T-cell (primary cell): ENCODE measurements at regions not wholly inside any gene's neighbourhood (a gene's known extent, or its start where the extent isn't known, plus 50 kb on each side); places are given as distances from the start of the nearest gene placed in this dataset.

ENCODE experiments used
- ATAC-seq, 4 experiments: fragments of 200-7000 bp in 3 of 4; fragments of 150-1000 bp in 1 of 4; cut with Tn5 transposase; replicated peaks in 1 of 4; 1 replicate in 3 of 4; 2 replicates in 1 of 4; pipeline ENCODE4 v1.10.0; 2021; ENCODE audit warnings: moderate library complexity in 3 of 4, mild to moderate bottlenecking in 2 of 4, moderate number of reproducible peaks in 1 of 4
- CTCF ChIA-PET, 2 donors: fragments of 300-600 bp; sonication (Branson Sonifier 250); formaldehyde crosslinking; loops; one replicate each; lab custom pipeline; 2022; ENCODE audit warnings: antibody characterized with exemption in 2 of 2; lab: Charles Lee
- POLR2A ChIA-PET, 2 donors: fragments of 300-600 bp; sonication (Branson Sonifier 250); formaldehyde crosslinking; loops; one replicate each; lab custom pipeline; 2022; ENCODE audit warnings: antibody characterized with exemption in 2 of 2; lab: Charles Lee
- DNase-seq, 35 experiments: peaks; one replicate each; pipeline versions ENCODE4 v3.0.0 to v3.0.0-alpha.2; 2013 to 2023
- H3K27ac ChIP-seq: one replicate; pipeline ENCODE4 v1.5.1; 2013; ENCODE audit warnings: low read length
- H3K27me3 ChIP-seq, 2 experiments: replicated peaks in 1 of 2; 1 replicate in 1 of 2; 2 replicates in 1 of 2; pipeline versions ENCODE4 v1.6.1 to v1.7.0; 2013; ENCODE audit warnings: low read length in 1 of 2, mixed read lengths in 1 of 2; ENCODE audit not compliant: control insufficient read depth in 2 of 2, insufficient read depth in 2 of 2; ENCODE audit errors: extremely low read depth in 1 of 2
- H3K36me3 ChIP-seq, 2 donors: 1 replicate in 1 of 2; 2 replicates in 1 of 2; pipeline versions ENCODE4 v1.6.1 to v1.7.0; 2013; ENCODE audit warnings: low read length in 1 of 2; ENCODE audit not compliant: control insufficient read depth in 2 of 2, insufficient read depth in 1 of 2; ENCODE audit errors: extremely low read depth in 1 of 2
- H3K4me1 ChIP-seq, 2 experiments: 1 replicate in 1 of 2; 2 replicates in 1 of 2; pipeline versions ENCODE4 v1.6.1 to v1.7.0; 2013; ENCODE audit warnings: low read length in 2 of 2, mixed read lengths in 1 of 2; ENCODE audit not compliant: insufficient read depth in 2 of 2, control insufficient read depth in 1 of 2; ENCODE audit errors: extremely low read depth in 1 of 2
- H3K4me3 ChIP-seq, 2 donors: 1 replicate in 1 of 2; 2 replicates in 1 of 2; pipeline versions ENCODE4 v1.5.1 to v1.7.0; 2013; ENCODE audit warnings: mild to moderate bottlenecking in 2 of 2, low read length in 1 of 2, moderate library complexity in 1 of 2; ENCODE audit not compliant: control insufficient read depth in 1 of 2; ENCODE audit errors: extremely low read depth in 1 of 2
- H3K9me3 ChIP-seq: 2 replicates; pipeline ENCODE4 v1.7.0; 2013
- H3K27ac Mint-ChIP-seq, 2 donors: one replicate each; pipeline ENCODE4 v1.8.0; 2020 to 2021; ENCODE audit warnings: mild to moderate bottlenecking in 2 of 2, mixed read lengths in 2 of 2
- H3K27me3 Mint-ChIP-seq, 2 donors: one replicate each; pipeline ENCODE4 v1.8.0; 2021 to 2022; ENCODE audit warnings: mixed read lengths in 2 of 2
- H3K36me3 Mint-ChIP-seq: one replicate; pipeline ENCODE4 v1.8.0; 2021; ENCODE audit warnings: mixed read lengths
- H3K4me1 Mint-ChIP-seq, 3 donors: one replicate each; pipeline ENCODE4 v1.8.0; 2020 to 2022; ENCODE audit warnings: mixed read lengths in 3 of 3, mild to moderate bottlenecking in 1 of 3
- H3K4me3 Mint-ChIP-seq, 3 donors: one replicate each; pipeline ENCODE4 v1.8.0; 2020 to 2022; ENCODE audit warnings: mild to moderate bottlenecking in 3 of 3, mixed read lengths in 3 of 3, moderate library complexity in 3 of 3
- H3K9me3 Mint-ChIP-seq, 3 donors: one replicate each; pipeline ENCODE4 v1.8.0; 2020 to 2022; ENCODE audit warnings: mixed read lengths in 3 of 3
- WGBS: methylation state at CpG from one replicate; pipeline ENCODE4 v1.1.5; 2013; ENCODE audit warnings: missing lambda C conversion rate; ENCODE audit not compliant: insufficient coverage; 5-methylcytosine and 5-hydroxymethylcytosine counted together

DNA sequence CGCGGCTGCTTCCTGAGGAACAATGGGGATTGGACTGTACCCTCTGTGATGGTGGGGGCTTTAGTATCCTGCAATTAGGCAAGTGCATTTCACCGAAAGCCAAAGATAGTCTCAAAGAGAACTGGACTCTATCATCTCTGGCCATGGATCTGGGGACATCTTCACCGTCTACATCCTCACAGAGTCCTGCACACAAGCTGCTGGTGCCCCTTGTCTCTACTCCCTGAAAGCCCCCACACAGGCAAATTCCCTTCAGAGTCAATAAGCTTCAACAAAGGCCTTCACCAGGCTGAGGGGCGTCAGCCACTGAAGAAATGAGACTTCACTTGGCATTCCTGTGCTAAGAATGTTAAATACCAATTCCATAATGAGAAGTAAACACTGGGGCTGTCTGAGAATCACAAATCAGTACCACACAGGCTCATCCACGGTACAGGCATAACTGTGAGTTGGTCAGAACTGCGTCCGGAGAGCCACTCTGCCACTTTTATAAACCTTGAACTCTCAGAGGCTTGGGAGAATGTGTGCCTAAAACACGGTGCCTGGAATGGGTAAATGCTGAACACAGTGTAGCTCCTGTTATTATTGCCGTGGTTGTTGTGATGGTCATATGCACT, 432.7 kb downstream of the ZNF521 start:
- ChIA-PET CTCF (no interaction called here), POLR2A (no interaction called here)
- Histone ChIP-seq H3K9me3 (no peaks in the 10 kb centered on the region), H3K36me3 (no peaks in the 10 kb centered on the region), H3K27me3 (peaks cover 0 to 5% of the 10 kb centered on the region in 2 experiments), H3K4me1 (no peaks in the 10 kb centered on the region), H3K27ac (no peak overlapping the region), H3K4me3 (no peak overlapping the region)
- DNase-seq (no peak), ATAC-seq (no peak)
- Mint-ChIP-seq H3K27ac (no peak overlapping the region), H3K4me1 (no peaks in the 10 kb centered on the region), H3K27me3 (peaks cover 0 to 4% of the 10 kb centered on the region in 2 donors), H3K4me3 (no peak overlapping the region), H3K36me3 (no peaks in the 10 kb centered on the region), H3K9me3 (no peaks in the 10 kb centered on the region)
- WGBS, result 77% methylated on average over 4 of the region's 10 CpGs

DNA sequence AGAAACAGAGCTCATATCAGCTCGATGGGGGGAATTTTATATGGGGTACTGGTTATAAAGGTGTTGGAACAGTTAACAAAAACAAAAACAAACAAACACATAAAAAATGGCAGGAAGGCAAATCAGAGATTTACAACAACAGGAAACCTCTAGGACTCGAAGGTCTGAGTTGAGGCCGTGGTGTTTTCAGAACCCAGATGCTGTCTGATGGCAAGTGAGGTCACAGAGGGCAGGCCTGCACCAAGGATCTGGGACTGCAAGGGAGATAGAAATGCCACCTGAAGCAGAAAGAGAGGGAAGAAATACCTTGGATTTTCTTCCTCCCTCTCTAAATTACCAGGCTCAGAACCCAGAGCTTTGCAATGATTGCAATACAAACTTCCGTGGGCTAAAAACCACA, 429.5 kb downstream of the ZNF521 start:
- Mint-ChIP-seq H3K9me3 (no peaks in the 10 kb centered on the region), H3K36me3 (no peaks in the 10 kb centered on the region), H3K4me3 (no peak overlapping the region), H3K4me1 (no peaks in the 10 kb centered on the region), H3K27ac (no peak overlapping the region), H3K27me3 (peaks cover 0 to 3% of the 10 kb centered on the region in 2 donors)
- Histone ChIP-seq H3K4me3 (no peak overlapping the region), H3K36me3 (no peaks in the 10 kb centered on the region), H3K27ac (no peak overlapping the region), H3K4me1 (no peaks in the 10 kb centered on the region), H3K9me3 (no peaks in the 10 kb centered on the region), H3K27me3 (peaks cover 0 to 3% of the 10 kb centered on the region in 2 experiments)
- ChIA-PET CTCF (no interaction called here), POLR2A (no interaction called here)
- WGBS, result no CpG with 5 or more reads among the region's 4 CpGs
- ATAC-seq, result no peak
- no peak for DNase-seq

DNA sequence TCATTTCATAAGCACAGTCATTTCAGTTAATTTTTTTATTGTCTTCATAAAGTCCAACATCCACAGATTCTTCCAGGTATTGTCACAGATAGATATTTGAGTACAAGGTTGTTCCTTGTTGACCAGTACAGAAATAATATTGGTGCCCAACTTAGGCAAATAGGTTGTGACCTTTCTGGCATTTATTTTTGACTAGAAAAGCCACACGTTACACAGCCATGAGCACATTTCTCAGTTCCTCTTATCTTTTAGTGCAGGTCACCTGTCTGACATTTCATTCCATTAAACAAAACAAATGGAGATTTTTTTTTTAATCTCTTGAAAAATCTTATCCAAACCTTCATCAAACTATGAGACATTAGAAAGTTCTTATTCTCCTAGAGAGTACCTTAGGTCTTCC, 428.8 kb downstream of the ZNF521 start:
- Mint-ChIP-seq H3K36me3 (no peaks in the 10 kb centered on the region), H3K27ac (no peak overlapping the region), H3K4me3 (no peak overlapping the region), H3K9me3 (no peaks in the 10 kb centered on the region), H3K4me1 (no peaks in the 10 kb centered on the region), H3K27me3 (peaks cover 0 to 3% of the 10 kb centered on the region in 2 donors)
- Histone ChIP-seq H3K4me3 (no peak overlapping the region), H3K27me3 (no peaks in the 10 kb centered on the region), H3K36me3 (no peaks in the 10 kb centered on the region), H3K4me1 (no peaks in the 10 kb centered on the region), H3K9me3 (no peaks in the 10 kb centered on the region), H3K27ac (no peak overlapping the region)
- no peak for ATAC-seq
- no peak for DNase-seq
- POLR2A ChIA-PET, result no interaction called here
- CTCF ChIA-PET, result no interaction called here
- WGBS, result no CpG with 5 or more reads among the region's 1 CpG

DNA sequence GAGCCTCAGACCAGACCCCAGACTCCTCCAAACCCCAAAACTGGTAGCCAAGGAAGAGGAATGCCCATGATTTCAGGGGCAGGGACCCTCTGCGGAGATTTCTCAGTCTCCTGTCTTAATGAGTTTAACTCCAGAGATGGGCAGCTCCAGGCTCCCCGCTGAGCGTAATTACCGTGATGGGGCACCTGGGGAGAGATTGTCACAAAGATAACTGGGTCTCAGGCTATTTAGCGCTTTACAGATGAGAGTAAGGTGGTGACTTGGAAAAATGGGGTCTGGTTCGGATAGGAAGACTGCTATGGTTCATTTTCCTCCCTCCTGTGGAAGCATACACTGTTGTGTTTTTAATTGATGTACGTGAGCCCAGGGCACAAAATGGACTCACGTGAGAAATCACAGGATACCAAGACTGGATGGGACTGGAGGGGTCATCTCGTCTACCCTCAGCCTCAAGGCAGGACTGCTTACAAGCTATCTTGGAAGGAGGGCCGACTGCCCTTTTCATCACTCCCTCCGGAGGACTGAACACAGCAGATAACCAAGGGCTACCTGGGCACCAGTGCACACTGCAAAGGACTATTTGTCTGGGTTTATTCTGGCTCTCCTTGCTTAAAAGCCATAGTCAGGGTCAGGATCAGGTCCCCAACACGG, 427.8 kb downstream of the ZNF521 start:
- ChIA-PET POLR2A (no interaction called here), CTCF (no interaction called here)
- 83% methylated on average over 6 of the region's 12 CpGs for WGBS
- Mint-ChIP-seq H3K27ac (no peak overlapping the region), H3K9me3 (no peaks in the 10 kb centered on the region), H3K4me1 (peaks cover 0 to 3% (median 0%) of the 10 kb centered on the region in 3 donors), H3K4me3 (no peak overlapping the region), H3K27me3 (peaks cover 0 to 3% of the 10 kb centered on the region in 2 donors), H3K36me3 (no peaks in the 10 kb centered on the region)
- Histone ChIP-seq H3K27ac (no peak overlapping the region), H3K36me3 (no peaks in the 10 kb centered on the region), H3K9me3 (no peaks in the 10 kb centered on the region), H3K27me3 (no peaks in the 10 kb centered on the region), H3K4me3 (no peak overlapping the region), H3K4me1 (no peaks in the 10 kb centered on the region)
- DNase-seq, result no peak
- ATAC-seq, result no peak

DNA sequence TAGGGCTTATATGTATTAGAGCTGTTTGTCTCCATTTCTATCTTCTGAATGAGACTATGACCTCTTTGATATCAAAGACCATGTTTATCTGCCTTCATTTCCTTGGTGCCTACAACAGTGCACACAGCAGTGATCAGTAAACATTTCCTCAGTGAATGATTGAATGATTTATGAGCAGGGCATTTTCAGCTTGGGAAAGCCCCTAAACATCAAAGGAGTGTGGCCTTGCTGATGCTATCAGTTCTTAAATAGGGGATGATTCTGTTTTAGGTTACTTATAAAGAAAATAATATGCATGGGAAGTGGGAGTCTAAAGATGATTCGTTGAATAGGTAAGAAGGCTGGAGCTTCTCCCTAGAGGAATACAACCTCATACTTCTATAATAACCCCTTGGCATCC, 425.3 kb downstream of the ZNF521 start:
- no peaks in the 10 kb centered on the region for H3K36me3 Mint-ChIP-seq
- ChIA-PET POLR2A (no interaction called here), CTCF (no interaction called here)
- DNase-seq (no peak), ATAC-seq (no peak)
- Histone ChIP-seq H3K27me3 (no peaks in the 10 kb centered on the region), H3K9me3 (no peaks in the 10 kb centered on the region), H3K4me1 (no peaks in the 10 kb centered on the region), H3K27ac (no peak overlapping the region), H3K36me3 (no peaks in the 10 kb centered on the region), H3K4me3 (no peak overlapping the region)
- H3K9me3 Mint-ChIP-seq, result no peaks in the 10 kb centered on the region
- H3K27ac Mint-ChIP-seq, result no peak overlapping the region
- H3K27me3 Mint-ChIP-seq, result peaks cover 0 to 3% of the 10 kb centered on the region in 2 donors
- WGBS, result no CpG with 5 or more reads among the region's 1 CpG
- H3K4me1 Mint-ChIP-seq, result peaks cover 0 to 3% (median 0%) of the 10 kb centered on the region in 3 donors
- H3K4me3 Mint-ChIP-seq, result no peak overlapping the region

DNA sequence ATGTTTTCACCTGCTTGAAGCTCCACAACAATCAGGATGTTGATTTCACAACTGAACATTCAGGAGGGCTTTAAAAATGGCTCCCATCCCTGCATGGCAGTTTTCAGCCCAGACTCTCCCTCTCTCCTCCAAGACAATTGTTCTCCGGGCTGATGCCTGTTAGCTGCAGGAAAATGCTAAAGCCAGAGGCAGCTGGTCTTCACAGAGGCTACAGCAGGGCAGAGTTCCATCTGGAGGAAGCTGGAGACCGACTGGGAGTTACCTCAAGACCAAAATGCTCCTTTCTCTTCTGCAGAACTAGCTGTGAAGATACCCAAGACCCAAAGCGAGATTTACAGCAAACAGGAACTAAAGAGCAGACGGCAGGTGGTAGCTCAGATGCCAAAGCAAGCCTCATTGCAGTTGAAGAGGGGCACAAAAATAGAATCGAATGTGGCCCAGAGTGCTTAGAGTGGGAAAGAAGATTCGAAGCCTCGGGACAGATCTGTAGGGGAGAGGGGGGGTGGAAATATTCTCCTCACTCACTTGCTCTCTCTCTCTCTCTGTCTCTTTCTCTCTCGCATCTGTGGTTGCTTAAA, 423.6 kb downstream of the ZNF521 start:
- POLR2A ChIA-PET, result no interaction called here

More for the DNA sequence above, 423.6 kb downstream of the ZNF521 start:
- Histone ChIP-seq H3K27me3 (no peaks in the 10 kb centered on the region), H3K4me3 (no peak overlapping the region), H3K27ac (no peak overlapping the region), H3K4me1 (no peaks in the 10 kb centered on the region), H3K36me3 (no peaks in the 10 kb centered on the region), H3K9me3 (no peaks in the 10 kb centered on the region)
- Mint-ChIP-seq H3K4me3 (no peak overlapping the region), H3K9me3 (no peaks in the 10 kb centered on the region), H3K27me3 (peaks cover 0 to 3% of the 10 kb centered on the region in 2 donors), H3K4me1 (peaks cover 0 to 3% (median 0%) of the 10 kb centered on the region in 3 donors), H3K27ac (peak overlapping the region in 1 of 2 donors; percentile 32), H3K36me3 (no peaks in the 10 kb centered on the region)
- 19% methylated on average over 3 of the region's 8 CpGs for WGBS
- ATAC-seq (no peak), DNase-seq (no peak)
- CTCF ChIA-PET, result no interaction called here
